GM21528 (cell line): ENCODE measurements at regions not wholly inside any gene's neighbourhood (a gene's known extent, or its start where the extent isn't known, plus 50 kb on each side); places are given as distances from the start of the nearest gene placed in this dataset.

ENCODE experiments used
- ATAC-seq: cut with Tn5 transposase; IDR thresholded peaks from one replicate; pipeline ENCODE4 v1.9.1; 2021; ENCODE audit warnings: mild to moderate bottlenecking, moderate library complexity; ENCODE audit not compliant: unreplicated experiment, low FRiP score

DNA sequence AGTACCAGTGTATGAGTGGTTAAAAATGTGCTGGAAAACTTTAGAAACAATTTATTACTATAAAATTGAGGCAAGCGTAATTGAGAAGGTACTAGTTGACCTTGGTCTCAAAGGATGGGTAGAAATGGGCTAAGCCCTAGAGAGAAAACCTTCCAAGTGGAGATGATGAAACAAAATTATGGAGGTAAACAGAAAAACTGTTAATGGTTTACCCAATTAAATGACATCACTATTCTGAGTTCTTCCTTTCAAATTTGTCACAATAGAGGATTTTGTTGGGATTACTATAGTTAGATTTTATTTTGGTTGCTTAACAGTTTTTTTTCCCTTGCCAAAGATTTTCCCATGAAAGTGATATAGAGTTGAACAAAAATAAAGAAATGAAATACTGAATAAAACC, 1302.5 kb upstream of the TENM3 start:
- no peak for ATAC-seq

DNA sequence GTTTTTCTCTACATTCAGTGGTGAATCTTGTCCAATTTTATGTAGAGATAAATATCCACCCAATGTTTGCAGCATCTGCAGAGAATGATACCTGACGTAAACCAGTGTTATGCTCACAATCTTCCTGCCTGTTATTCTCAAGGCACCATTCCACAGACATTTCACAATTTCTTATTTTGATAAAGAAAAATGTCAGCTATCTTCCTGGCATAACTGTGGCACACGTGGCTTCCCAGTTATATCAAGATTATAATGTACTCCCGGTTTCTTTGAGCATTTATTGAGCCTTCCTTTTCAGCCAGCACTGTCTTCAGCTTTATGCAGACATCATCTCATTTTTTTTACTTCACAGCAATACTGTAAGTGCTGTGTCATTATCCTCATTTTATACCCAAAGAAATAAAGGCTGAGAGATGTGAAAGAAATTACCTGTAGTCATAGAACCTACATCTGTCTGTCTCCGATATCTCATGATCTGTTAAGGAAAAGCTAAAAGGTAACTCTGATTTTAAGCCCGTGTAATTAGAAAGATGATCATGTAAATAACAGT, 1300.8 kb upstream of the TENM3 start:
- ATAC-seq: no peak

- no peak for ATAC-seq
Measured at GRCh38 chr4:180946188-180946587, 1297.0 kb upstream of the TENM3 start.

DNA sequence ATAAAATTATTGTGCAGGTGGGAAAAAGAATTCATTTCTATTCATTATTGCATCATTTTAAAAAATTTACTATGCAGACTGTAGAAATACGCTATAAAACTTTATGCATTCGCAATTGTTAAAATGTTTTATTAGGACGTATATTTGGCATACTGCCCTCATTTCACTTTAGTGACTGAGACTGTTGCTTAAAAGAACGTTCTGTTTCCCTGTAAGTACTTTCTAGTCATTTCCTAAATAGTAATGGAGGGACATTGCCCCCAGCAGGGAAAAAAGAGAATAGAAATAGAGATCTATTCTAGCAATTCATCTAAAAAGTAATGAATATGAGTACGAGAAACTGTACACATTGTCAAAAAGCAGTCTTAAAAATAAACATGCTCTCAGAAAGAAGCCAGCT, 1295.8 kb upstream of the TENM3 start:
- ATAC-seq: no peak

- no peak for ATAC-seq
Measured at GRCh38 chr4:180949424-180950213, 1293.6 kb upstream of the TENM3 start.

- ATAC-seq: no peak
Measured at GRCh38 chr4:180950377-180950776, 1292.8 kb upstream of the TENM3 start.

GRCh38 chr4:180951312-180951711, 1291.9 kb upstream of the TENM3 start:
- no peak for ATAC-seq

DNA sequence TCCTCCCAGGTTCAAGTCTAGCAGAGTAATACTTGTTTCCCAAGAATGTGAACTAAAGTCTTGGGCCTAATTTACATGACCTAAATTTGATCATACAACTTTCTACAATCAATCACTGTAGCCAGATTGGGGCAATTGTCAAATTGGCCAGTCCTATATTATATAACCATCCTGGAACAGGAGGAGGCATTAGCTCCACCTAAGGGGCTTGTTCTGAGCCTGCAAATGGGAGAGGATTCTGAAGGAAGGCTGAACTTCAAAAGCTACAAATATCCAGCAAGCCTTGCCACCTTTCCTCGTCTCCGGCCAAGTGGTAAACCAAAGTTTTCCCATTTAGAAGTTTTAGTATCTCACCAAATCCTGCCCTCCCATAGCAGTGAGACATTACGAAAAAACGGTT, 1289.6 kb upstream of the TENM3 start:
- ATAC-seq: no peak

- no peak for ATAC-seq
Measured at GRCh38 chr4:180960743-180961401, 1282.3 kb upstream of the TENM3 start.

GRCh38 chr4:180962268-180962667, 1280.9 kb upstream of the TENM3 start:
- ATAC-seq: no peak

GRCh38 chr4:180966312-180966711, 1276.9 kb upstream of the TENM3 start:
- no peak for ATAC-seq

GRCh38 chr4:180967936-180968335, 1275.3 kb upstream of the TENM3 start:
- ATAC-seq: no peak

DNA sequence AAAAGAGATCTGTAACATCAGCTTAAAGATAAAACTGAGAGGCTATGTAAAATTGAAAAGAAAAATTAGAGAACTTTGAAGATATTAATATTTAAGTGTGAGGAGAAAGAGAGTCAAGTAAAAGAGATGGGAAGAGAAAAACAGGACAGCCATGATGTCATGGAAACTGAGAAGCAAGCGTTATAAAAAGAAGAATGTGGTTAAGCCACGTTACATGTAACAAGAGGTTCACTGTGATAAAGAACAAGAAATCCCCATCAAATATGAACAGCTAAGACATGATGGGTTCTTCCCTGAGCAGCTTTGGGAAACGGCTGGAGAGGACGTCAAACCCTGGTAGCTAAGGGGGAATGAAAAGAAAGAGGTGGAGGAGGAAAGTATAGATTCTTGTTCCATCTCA, 1269.3 kb upstream of the TENM3 start:
- no peak for ATAC-seq

GRCh38 chr4:180990931-180991330, 1252.3 kb upstream of the TENM3 start:
- no peak for ATAC-seq

- ATAC-seq: no peak
Measured at GRCh38 chr4:180993244-180993836, 1249.9 kb upstream of the TENM3 start.

- no peak for ATAC-seq
Measured at GRCh38 chr4:180994722-180995121, 1248.5 kb upstream of the TENM3 start.

DNA sequence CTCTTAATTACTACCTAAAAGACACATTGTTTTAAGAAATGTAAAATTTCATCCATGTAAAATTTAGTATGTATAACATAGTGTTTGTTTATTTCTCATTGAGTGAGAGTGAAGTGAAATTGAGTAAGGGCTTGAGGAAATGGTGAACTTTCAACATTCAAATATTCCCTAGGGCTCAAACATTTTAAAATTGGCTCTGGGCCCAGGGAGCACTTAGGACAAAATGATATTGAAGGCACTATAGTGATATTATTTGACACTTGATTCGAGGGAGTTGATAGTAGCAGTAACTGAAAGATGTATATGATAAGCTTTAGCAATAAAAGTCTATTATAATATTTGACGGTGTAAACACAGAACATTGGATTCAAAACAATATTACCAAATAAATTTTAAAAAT, 1244.0 kb upstream of the TENM3 start:
- no peak for ATAC-seq

GRCh38 chr4:181004056-181004455, 1239.1 kb upstream of the TENM3 start:
- no peak for ATAC-seq

DNA sequence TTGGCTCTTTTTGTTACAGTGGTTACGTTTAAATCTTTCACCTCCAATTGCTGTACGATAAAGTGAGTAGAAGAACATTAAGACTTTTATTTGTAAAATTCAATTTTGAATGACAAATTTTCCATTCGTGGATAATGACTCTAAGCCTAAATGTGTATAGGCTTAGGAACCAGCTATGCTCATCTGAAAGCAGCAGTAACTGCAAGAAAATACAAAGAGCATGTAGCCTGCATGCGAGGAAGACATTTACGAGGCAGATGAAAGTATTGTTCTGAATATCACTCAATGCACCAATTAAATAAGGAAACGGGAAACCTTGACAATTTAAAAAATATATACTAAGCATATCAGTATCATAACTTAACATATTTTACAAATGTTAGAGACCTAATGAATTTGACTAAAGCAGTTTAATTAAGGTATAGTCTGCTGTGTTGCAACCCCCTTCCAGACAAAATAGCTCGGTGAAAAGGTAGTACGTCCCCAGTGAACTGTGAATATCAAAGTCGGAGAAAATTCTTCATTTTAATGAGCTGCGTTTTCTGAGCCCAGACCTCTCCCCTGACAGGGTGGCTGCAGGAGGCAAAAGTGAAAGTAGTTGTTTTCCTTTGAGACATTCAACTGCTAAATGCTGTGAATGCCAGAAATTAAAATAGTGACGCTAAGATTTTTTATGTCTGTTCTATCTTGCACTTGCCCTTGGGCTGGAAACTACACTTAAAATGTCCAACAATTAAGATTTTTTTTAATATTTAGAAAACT, 1236.5 kb upstream of the TENM3 start:
- no peak for ATAC-seq

GRCh38 chr4:181007751-181008150, 1235.5 kb upstream of the TENM3 start:
- no peak for ATAC-seq

DNA sequence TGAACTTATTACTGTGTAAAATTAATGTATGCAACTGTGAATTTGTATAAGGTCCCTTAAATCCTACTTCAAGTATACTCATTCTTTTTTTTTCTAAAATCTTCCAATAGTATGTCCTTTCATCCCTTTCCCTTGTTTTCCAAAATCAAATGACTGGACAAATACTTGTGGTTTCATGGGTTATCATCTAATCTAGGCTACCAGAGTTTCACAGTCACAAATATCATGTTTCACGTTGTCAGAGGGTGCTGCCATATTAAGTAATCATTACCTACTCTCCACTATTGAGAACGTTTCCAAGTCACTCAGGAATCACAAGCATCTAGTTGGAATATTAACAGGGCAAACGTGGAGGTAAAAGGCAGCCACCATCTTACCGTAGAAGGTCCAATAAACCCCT, 1235.0 kb upstream of the TENM3 start:
- ATAC-seq: no peak
